ENCODE measurements at regions not wholly inside any gene's neighbourhood (a gene's known extent, or its start where the extent isn't known, plus 50 kb on each side); places are given as distances from the start of the nearest gene placed in this dataset.

GRCh38 chr12:88839486-88839885 is 259.2 kb upstream of the KITLG start:
- Histone ChIP-seq H3K9me3 (no peaks in the 10 kb centered on the region; the same call in 1 of the 2 replicates), H2AFZ (ENCODE audit: low read depth) (no peak overlapping the region), H3F3A (replicated peaks; ENCODE audit: insufficient read depth) (peaks cover 5% of the 10 kb centered on the region), H3K36me3 (replicated peaks in 1 of 2; ENCODE audit: control insufficient read depth in 1 of 2, insufficient read depth in 2 of 2, low read length in 1 of 2) (no peaks in the 10 kb centered on the region), H3K9me2 (no peaks in the 10 kb centered on the region), H3K27ac (ENCODE audit: low read depth in 2 of 2, low read length in 1 of 2) (no peak overlapping the region), H3K9ac (no peak overlapping the region), H3K79me2 (ENCODE audit: insufficient read depth) (no peaks in the 10 kb centered on the region), H3K4me3 (ENCODE audit: low read depth in 2 of 2, low read length in 1 of 2) (no peak overlapping the region), H3K4me2 (no peak overlapping the region), H3K4me1 (ENCODE audit: control insufficient read depth in 1 of 2, insufficient read depth in 2 of 2, low read depth in 1 of 2, low read length in 1 of 2) (no peaks in the 10 kb centered on the region), H4K20me1 (ENCODE audit: insufficient read depth) (no peaks in the 10 kb centered on the region), H3K27me3 (ENCODE audit: insufficient read depth) (no peaks in the 10 kb centered on the region)
- DNase-seq = no peak
- ChIA-PET POLR2A (no interaction called here), CTCF (no interaction called here)
- TF ChIP-seq GABPA (IDR thresholded peaks at IDR 0.05; ENCODE audit: low read depth) (no peak), MAX (IDR thresholded peaks at IDR 0.05; ENCODE audit: low read depth) (no peak), REST (IDR thresholded peaks at IDR 0.05; ENCODE audit: low read depth, low read length) (no peak), ELF1 (IDR thresholded peaks at IDR 0.05) (no peak), SIN3A (IDR thresholded peaks at IDR 0.05; ENCODE audit: borderline replicate concordance, low read depth, low read length) (no peak), RAD21 (IDR thresholded peaks at IDR 0.05; ENCODE audit: low read length) (no peak), NRF1 (IDR thresholded peaks at IDR 0.05; ENCODE audit: low read depth, low read length) (no peak), GATA2 (CRISPR knock-in tag; IDR thresholded peaks at IDR 0.05) (no peak), FOXM1 (IDR thresholded peaks at IDR 0.05; ENCODE audit: low read depth) (no peak), SMC3 (IDR thresholded peaks at IDR 0.05; ENCODE audit: low read depth, low read length) (no peak), PBX3 (IDR thresholded peaks at IDR 0.05) (no peak), RXRA (IDR thresholded peaks at IDR 0.05; ENCODE audit: borderline replicate concordance, low read depth) (no peak), POLR2AphosphoS5 (IDR thresholded peaks at IDR 0.05; ENCODE audit: low read depth, low read length) (no peak), ZBTB33 (IDR thresholded peaks at IDR 0.05; ENCODE audit: borderline replicate concordance, low read depth) (no peak), NFIC (IDR thresholded peaks at IDR 0.05; ENCODE audit: borderline replicate concordance) (no peak), TAF1 (IDR thresholded peaks at IDR 0.05; ENCODE audit: borderline replicate concordance, low read depth, low read length) (no peak), MEF2A (IDR thresholded peaks at IDR 0.05; ENCODE audit: borderline replicate concordance, low read depth) (no peak), RCOR1 (IDR thresholded peaks at IDR 0.05; ENCODE audit: low read length) (no peak)
- 70% methylated on average over 2 of the region's 2 CpGs for WGBS (ENCODE audit: low lambda C conversion rate)
